ENCODE measurements at regions not wholly inside any gene's neighbourhood (a gene's known extent, or its start where the extent isn't known, plus 50 kb on each side); places are given as distances from the start of the nearest gene placed in this dataset.

DNA sequence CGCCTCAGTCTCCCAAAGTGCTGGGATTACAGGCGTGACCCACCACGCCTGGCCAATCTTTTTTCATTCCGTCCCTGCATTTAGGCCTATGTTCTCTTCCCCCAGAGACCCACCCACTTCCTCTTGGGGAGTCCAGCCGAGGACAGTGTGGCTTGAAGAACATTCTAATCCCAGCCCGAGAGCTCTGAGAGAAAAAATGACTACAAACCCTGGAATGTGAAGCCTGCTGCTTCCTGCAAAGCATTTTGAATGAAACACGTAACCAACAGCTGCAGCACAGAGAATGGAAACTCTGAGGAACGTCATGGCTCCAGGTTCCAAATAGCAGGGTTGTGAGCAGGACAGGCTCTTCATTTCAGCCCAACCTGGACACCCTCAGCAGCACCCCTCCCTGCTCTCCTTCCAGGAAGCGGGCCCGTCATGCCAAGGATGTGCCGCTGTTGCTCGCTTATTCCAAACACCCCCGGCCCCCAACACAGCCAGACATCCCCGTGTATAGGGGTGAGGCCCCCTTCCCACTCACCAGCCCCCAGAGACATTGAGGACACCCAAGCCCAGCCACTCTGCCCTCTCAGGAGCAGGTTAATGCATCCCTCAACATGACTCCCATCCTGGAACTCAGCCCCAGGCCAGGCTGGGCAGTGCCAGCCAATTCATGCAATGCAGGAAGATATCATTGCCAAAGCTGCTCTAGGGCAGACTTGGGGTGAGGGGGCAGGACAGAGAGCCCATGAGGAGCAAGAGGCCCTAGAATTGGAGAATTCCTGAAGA, 139.8 kb downstream of the ZFP36L2 start:
- peak; percentile 99 for DNase-seq (ENCODE audit: low read depth in 2 of 2)

DNA sequence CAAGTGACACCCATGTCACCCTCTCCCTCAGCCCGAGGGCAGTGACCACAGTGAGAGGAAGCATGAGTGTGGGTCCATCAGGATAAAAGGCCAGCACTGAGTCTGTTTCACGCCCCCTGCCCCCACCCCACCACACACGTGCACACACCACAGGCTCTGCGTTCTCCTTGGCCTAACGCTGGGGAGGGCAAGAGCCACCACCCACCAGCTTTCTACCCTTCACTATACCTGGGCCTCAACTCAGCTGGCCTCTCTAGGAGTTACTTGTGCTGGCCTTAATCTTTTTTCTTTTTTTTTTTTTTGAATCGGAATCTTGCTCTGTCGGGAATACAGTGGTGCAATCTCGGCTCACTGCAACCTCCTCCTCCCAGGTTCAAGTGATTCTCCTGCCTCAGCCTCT, 140.5 kb downstream of the ZFP36L2 start:
- no peak for DNase-seq (ENCODE audit: low read depth in 2 of 2)

- DNase-seq (ENCODE audit: low read depth in 2 of 2) = no peak
These were observed 140.9 kb downstream of the ZFP36L2 start for GRCh38 chr2:43085505-43085904.

GRCh38 chr2:43084699-43085091, 141.7 kb downstream of the ZFP36L2 start:
- DNase-seq (ENCODE audit: low read depth in 2 of 2) = peak; percentile 52 to 63

- DNase-seq (ENCODE audit: low read depth in 2 of 2) = peak; percentile 58 to 68
These were observed 142.4 kb downstream of the ZFP36L2 start for GRCh38 chr2:43083710-43084698.

GRCh38 chr2:43082903-43083677, 143.3 kb downstream of the ZFP36L2 start:
- no peak for DNase-seq (ENCODE audit: low read depth in 2 of 2)

DNA sequence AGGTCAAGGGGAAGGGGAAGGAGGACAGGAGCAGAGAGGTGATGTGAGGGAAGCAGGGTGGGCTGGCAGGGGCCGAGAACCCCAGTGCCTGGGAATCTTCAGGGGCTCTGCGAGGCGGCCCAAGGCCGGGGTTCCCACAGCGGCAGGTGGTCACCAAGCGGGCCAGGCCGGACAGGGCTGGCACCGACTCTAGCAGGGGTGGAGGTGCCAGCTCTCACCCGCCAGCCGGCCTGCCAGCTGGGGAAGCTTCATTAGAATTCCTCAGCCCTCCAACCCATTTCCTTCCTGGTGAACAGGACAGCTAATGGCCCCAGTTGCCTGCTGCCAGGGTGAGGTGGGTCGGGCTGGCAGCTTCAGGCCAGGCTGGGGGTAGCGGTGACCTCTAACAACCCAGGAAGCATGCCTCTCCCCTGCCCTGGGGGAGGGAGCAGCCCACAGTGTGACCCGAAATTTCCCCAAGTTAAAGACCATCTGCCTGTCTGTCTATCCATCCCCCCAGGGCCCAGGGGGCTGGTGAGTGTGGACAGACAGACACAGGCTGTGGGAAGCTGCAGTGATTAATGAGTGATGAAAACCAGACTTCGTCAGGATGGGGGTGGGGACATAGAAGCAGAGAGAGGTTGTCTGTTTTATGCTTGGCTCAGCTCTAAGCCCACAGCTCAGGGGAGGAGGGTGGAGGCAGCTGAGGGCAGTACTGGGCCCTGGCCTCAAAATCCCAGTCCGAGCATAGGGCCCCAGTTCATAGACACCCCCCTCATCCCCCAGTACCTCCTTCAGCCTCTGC, 144.1 kb downstream of the ZFP36L2 start:
- peak; percentile 88 to 89 for DNase-seq (ENCODE audit: low read depth in 2 of 2)

DNA sequence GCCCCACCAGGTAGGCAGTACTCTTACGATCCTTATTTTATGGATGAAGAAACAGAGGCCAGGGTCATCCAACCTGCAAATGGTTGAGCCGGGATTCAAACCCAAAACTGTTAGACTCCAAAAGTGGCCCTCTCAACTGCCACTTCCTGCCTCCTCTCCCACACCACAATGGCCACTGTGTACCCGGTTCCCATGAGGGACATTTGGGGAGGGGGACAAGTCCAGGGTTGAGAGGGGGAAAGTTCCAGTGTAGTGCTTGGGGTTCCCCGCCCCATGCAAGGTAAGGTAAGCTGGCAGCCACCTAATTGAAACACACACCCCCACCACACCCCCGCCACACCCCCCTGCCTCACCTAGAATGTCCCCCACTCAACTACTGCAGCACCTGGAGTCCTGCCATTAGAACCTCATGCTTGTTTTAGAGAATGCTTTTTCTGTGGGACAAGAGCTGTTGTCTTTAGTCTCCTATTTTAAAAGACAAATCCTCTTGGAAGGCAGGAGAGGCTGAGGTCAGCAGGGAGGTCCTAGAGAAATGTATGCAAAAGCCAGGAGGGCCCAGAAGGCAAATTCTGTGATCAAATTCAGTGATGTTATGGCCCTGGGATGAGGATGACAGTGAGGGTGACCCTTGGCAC, 145.2 kb downstream of the ZFP36L2 start:
- DNase-seq (ENCODE audit: low read depth in 2 of 2) = no peak

- no peak for DNase-seq (ENCODE audit: low read depth in 2 of 2)
These were observed 145.8 kb downstream of the ZFP36L2 start for GRCh38 chr2:43080571-43081021.

- DNase-seq (ENCODE audit: low read depth in 2 of 2) = no peak
These were observed 147.3 kb downstream of the ZFP36L2 start for GRCh38 chr2:43078781-43079755.

GRCh38 chr2:43078301-43078700, 148.1 kb downstream of the ZFP36L2 start:
- no peak for DNase-seq (ENCODE audit: low read depth in 2 of 2)

GRCh38 chr2:43077876-43078275, 148.5 kb downstream of the ZFP36L2 start:
- DNase-seq (ENCODE audit: low read depth in 2 of 2) = no peak

GRCh38 chr2:43076676-43077075, 149.7 kb downstream of the ZFP36L2 start:
- DNase-seq (ENCODE audit: low read depth in 2 of 2) = no peak

- peak; percentile 50 to 55 for DNase-seq (ENCODE audit: low read depth in 2 of 2)
These were observed 150.4 kb downstream of the ZFP36L2 start for GRCh38 chr2:43075811-43076585.

DNA sequence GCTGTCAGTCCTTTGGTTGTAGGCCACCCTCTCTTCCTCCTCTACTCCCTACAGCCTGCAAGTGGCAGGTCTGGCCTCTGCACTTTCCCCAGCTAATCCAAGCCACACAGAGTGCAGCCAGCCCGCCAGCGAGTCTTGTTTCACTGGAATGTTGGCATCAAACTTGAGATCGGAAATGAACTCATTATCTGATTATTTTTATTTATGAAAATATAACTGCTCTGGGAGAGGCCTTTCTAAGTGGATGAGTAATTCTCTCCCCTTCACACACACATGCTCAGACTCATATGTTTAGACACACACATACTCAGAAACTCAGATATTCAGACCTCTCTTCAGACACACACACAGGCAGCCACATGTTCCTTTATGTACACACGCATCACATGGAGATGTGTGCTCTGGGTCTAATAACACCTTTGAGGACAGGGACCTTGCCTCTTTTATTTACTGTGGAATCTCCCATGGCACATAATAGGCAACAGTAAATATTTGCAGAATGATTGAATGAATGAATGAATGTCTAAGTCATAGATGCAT, 151.3 kb downstream of the ZFP36L2 start:
- DNase-seq (ENCODE audit: low read depth in 2 of 2) = peak; percentile 94 to 96

DNA sequence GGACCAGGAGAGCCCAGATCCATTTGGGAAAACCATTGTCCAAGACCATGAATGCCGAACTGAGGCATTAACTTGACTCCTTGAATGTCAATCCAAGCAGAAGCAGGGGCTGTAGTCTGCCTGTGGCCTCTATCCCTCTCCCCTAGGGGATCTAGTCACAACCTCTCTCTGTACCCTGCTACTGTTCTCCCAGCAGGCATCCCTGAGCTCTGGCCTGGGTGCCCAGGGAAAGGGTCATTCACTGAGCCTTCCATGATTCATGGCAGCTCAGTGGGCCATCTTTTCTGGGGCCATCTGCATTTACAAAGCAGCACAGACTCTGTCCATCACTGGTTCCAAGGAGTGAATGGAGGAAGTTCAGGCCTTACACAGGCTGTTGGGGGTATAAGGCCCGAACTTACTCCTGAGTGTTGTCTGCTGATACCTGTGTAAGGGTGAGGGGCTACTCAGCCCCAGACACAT, 151.8 kb downstream of the ZFP36L2 start:
- no peak for DNase-seq (ENCODE audit: low read depth in 2 of 2)

- DNase-seq (ENCODE audit: low read depth in 2 of 2) = no peak
These were observed 152.4 kb downstream of the ZFP36L2 start for GRCh38 chr2:43074052-43074451.

DNA sequence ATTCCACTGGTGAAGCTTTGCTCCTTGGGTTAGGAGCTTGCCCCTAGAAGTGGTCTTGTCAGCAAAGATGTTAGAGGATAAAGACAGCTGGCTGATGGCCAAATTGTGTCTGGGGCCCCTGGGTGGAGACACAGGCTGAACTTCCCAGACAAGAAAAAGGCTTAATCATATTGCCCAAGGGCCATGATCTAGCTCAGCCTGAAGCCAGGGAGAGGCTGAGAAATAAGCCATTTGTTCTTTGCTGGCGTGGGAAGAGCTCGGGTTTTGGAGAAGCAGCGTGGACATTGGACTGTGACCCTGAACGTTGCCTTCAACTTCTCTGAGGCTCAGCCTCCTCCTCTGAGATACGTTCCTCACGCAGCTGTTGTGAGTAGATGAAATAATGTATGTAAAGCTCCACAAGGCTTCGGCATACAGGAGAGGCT, 153.0 kb downstream of the ZFP36L2 start:
- no peak for DNase-seq (ENCODE audit: low read depth in 2 of 2)

All from fibroblast of skin of left biceps (primary cell).